ENCODE measurements at regions not wholly inside any gene's neighbourhood (a gene's known extent, or its start where the extent isn't known, plus 50 kb on each side); places are given as distances from the start of the nearest gene placed in this dataset.

GRCh38 chr1:37120279-37120678, 86.0 kb upstream of the GRIK3 start:
- H3K9me3 ChIP-seq (ENCODE audit: control insufficient read depth, insufficient read depth, low read depth, low read length) = no peaks in the 10 kb centered on the region
- TF ChIP-seq ZNF830 (tag by site-specific recombination; IDR thresholded peaks at IDR 0.05; ENCODE audit: low read depth) (no peak), ZFHX2 (tag by site-specific recombination; conservative IDR thresholded peaks at IDR 0.05) (no peak), ZNF776 (tag by site-specific recombination; IDR thresholded peaks at IDR 0.05; ENCODE audit: borderline replicate concordance) (no peak), ZNF10 (tag by site-specific recombination; IDR thresholded peaks at IDR 0.05) (no peak), ZNF580 (tag by site-specific recombination; IDR thresholded peaks at IDR 0.05) (no peak), ZNF561 (tag by site-specific recombination; IDR thresholded peaks at IDR 0.05; ENCODE audit: borderline replicate concordance) (no peak), KLF7 (tag by site-specific recombination; IDR thresholded peaks at IDR 0.05; ENCODE audit: borderline replicate concordance) (no peak), TRIM28 (IDR thresholded peaks at IDR 0.05; ENCODE audit: borderline replicate concordance, low read length) (no peak), GLIS1 (tag by site-specific recombination; IDR thresholded peaks at IDR 0.05) (no peak), ZNF704 (tag by site-specific recombination; IDR thresholded peaks at IDR 0.05) (no peak)
- no peaks in the 10 kb centered on the region for H3K36me3 ChIP-seq (ENCODE audit: control insufficient read depth in 2 of 2, insufficient read depth in 1 of 2, low read length in 2 of 2)
- H3K27ac ChIP-seq (ENCODE audit: extremely low read depth, low read depth, low read length) = no peak overlapping the region
- no peak overlapping the region for H3K4me3 ChIP-seq (ENCODE audit: low read depth, low read length)
- ChIA-PET CTCF (no interaction called here), POLR2A (no interaction called here)
- H3K4me1 ChIP-seq (ENCODE audit: control insufficient read depth, insufficient read depth, low read length) = no peaks in the 10 kb centered on the region

- 0 out of 2 replicates have a peak, but pooled peaks have one; percentile 21 for TF ChIP-seq GLIS2 (tag by site-specific recombination; IDR thresholded peaks at IDR 0.05)
- peak; percentile 25; the same call in 1 of the 2 replicates for TF ChIP-seq ZIC2 (tag by site-specific recombination; IDR thresholded peaks at IDR 0.05)
- no peak for TF ChIP-seq ZSCAN5A (tag by site-specific recombination; IDR thresholded peaks at IDR 0.05)
- POLR2A ChIA-PET = no interaction called here
- H3K4me3 ChIP-seq (ENCODE audit: low read depth, low read length) = no peak overlapping the region
- no peak overlapping the region for H3K27ac ChIP-seq (ENCODE audit: extremely low read depth, low read depth, low read length)
- CTCF ChIA-PET = interaction anchor here (0.6 to 1.0 kb wide), 2 partner anchors 30 to 558 kb away, joined by 3 to 4 read pairs; no protein-coding TSS in a partner anchor
- no peaks in the 10 kb centered on the region for H3K4me1 ChIP-seq (ENCODE audit: control insufficient read depth, insufficient read depth, low read length)
- no peaks in the 10 kb centered on the region for H3K36me3 ChIP-seq (ENCODE audit: control insufficient read depth in 2 of 2, insufficient read depth in 1 of 2, low read length in 2 of 2)
- H3K9me3 ChIP-seq (ENCODE audit: control insufficient read depth, insufficient read depth, low read depth, low read length) = no peaks in the 10 kb centered on the region
Observed at GRCh38 chr1:37123276-37124115, 89.2 kb upstream of the GRIK3 start.

GRCh38 chr1:37124501-37124900, 90.2 kb upstream of the GRIK3 start:
- CTCF ChIA-PET = no interaction called here
- Histone ChIP-seq H3K27ac (ENCODE audit: extremely low read depth, low read depth, low read length) (no peak overlapping the region), H3K4me1 (ENCODE audit: control insufficient read depth, insufficient read depth, low read length) (no peaks in the 10 kb centered on the region), H3K4me3 (ENCODE audit: low read depth, low read length) (no peak overlapping the region), H3K9me3 (ENCODE audit: control insufficient read depth, insufficient read depth, low read depth, low read length) (no peaks in the 10 kb centered on the region), H3K36me3 (ENCODE audit: control insufficient read depth in 2 of 2, insufficient read depth in 1 of 2, low read length in 2 of 2) (no peaks in the 10 kb centered on the region)
- no peak for TF ChIP-seq KLF8 (tag by site-specific recombination; IDR thresholded peaks at IDR 0.05)
- TF ChIP-seq ZIC2 (tag by site-specific recombination; IDR thresholded peaks at IDR 0.05) = peak; percentile 12; the same call in 1 of the 2 replicates
- TF ChIP-seq ZNF670 (tag by site-specific recombination; IDR thresholded peaks at IDR 0.05; ENCODE audit: low read depth) = no peak
- TF ChIP-seq ZNF398 (tag by site-specific recombination; IDR thresholded peaks at IDR 0.05) = no peak
- no peak for TF ChIP-seq RBAK (tag by site-specific recombination; IDR thresholded peaks at IDR 0.05)
- POLR2A ChIA-PET = no interaction called here

All from HEK293 (cell line).